NCI-H69 (cell line): ENCODE measurements at regions not wholly inside any gene's neighbourhood (a gene's known extent, or its start where the extent isn't known, plus 50 kb on each side); places are given as distances from the start of the nearest gene placed in this dataset.

ENCODE experiments used
- DNase-seq: peaks from one replicate; lab custom pipeline; 2025; lab: John Stamatoyannopoulos, UW

- no peak for DNase-seq
These were observed 226.0 kb downstream of the SNX18 start for GRCh38 chr5:54743581-54743980.

- DNase-seq, result peak; percentile 8
These were observed 224.9 kb downstream of the SNX18 start for GRCh38 chr5:54742417-54742891.

- DNase-seq, result no peak
These were observed 224.2 kb downstream of the SNX18 start for GRCh38 chr5:54741711-54742110.

- DNase-seq, result no peak
These were observed 222.6 kb downstream of the SNX18 start for GRCh38 chr5:54740141-54740540.

- no peak for DNase-seq
These were observed 221.8 kb downstream of the SNX18 start for GRCh38 chr5:54739371-54739770.

- DNase-seq, result no peak
These were observed 221.4 kb downstream of the SNX18 start for GRCh38 chr5:54738973-54739367.

GRCh38 chr5:54738118-54738972 lies 220.8 kb downstream of the SNX18 start:
- peak; percentile 17 for DNase-seq

- DNase-seq, result no peak
These were observed 218.6 kb downstream of the SNX18 start for GRCh38 chr5:54736003-54736797.

- DNase-seq, result no peak
These were observed 215.5 kb downstream of the SNX18 start for GRCh38 chr5:54733101-54733500.

GRCh38 chr5:54732108-54732507 lies 214.5 kb downstream of the SNX18 start:
- no peak for DNase-seq

GRCh38 chr5:54728588-54728915 lies 211.0 kb downstream of the SNX18 start:
- DNase-seq, result no peak

GRCh38 chr5:54727874-54728587 lies 210.5 kb downstream of the SNX18 start:
- peak; percentile 43 for DNase-seq

- no peak for DNase-seq
These were observed 208.1 kb downstream of the SNX18 start for GRCh38 chr5:54725391-54726280.

GRCh38 chr5:54722846-54723433 lies 205.4 kb downstream of the SNX18 start:
- no peak for DNase-seq

GRCh38 chr5:54721951-54722654 lies 204.5 kb downstream of the SNX18 start:
- DNase-seq, result no peak

- DNase-seq, result no peak
These were observed 203.6 kb downstream of the SNX18 start for GRCh38 chr5:54721116-54721515.

GRCh38 chr5:54720341-54720740 lies 202.8 kb downstream of the SNX18 start:
- DNase-seq, result no peak

GRCh38 chr5:54719384-54720283 lies 202.1 kb downstream of the SNX18 start:
- DNase-seq, result no peak

- no peak for DNase-seq
These were observed 201.1 kb downstream of the SNX18 start for GRCh38 chr5:54718656-54719055.
